GM12872 (cell line): ENCODE measurements at regions not wholly inside any gene's neighbourhood (a gene's known extent, or its start where the extent isn't known, plus 50 kb on each side); places are given as distances from the start of the nearest gene placed in this dataset.

Experiments
- TF ChIP-seq, protein P1 (sequence below): IDR thresholded peaks from 3 replicates; pipeline ENCODE4 v1.5.1; 2011; ENCODE audit warnings: low read depth, mild to moderate bottlenecking, low read length, moderate library complexity; ENCODE audit not compliant: insufficient read depth

GRCh38 chr10:124265391-124265745, 153.4 kb downstream of the OAT start:
- TF ChIP-seq, protein P1, sequence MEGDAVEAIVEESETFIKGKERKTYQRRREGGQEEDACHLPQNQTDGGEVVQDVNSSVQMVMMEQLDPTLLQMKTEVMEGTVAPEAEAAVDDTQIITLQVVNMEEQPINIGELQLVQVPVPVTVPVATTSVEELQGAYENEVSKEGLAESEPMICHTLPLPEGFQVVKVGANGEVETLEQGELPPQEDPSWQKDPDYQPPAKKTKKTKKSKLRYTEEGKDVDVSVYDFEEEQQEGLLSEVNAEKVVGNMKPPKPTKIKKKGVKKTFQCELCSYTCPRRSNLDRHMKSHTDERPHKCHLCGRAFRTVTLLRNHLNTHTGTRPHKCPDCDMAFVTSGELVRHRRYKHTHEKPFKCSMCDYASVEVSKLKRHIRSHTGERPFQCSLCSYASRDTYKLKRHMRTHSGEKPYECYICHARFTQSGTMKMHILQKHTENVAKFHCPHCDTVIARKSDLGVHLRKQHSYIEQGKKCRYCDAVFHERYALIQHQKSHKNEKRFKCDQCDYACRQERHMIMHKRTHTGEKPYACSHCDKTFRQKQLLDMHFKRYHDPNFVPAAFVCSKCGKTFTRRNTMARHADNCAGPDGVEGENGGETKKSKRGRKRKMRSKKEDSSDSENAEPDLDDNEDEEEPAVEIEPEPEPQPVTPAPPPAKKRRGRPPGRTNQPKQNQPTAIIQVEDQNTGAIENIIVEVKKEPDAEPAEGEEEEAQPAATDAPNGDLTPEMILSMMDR, result no peak

GRCh38 chr10:124264711-124265390, 153.9 kb downstream of the OAT start:
- TF ChIP-seq, protein P1, result no peak

DNA sequence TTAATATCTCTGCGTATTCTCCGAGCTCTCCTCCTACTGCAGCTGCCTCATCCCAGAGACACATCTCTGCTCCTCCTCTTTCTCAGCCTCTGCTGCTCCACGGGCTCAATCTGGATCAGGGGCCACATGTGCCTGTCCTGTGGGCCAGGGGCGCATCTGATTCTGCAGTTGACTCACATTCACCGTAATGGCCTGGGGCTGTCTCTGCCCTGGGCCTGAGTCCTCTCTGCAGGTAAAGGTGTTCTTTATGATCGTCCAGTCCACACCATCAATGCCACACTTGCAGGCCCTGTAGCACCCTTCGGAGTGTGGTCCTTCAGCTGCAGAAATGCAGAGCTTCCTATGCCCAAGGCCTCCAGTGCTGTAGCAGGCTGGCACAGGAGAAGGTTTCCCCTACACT, 154.5 kb downstream of the OAT start:
- TF ChIP-seq, protein P1, result no peak

DNA sequence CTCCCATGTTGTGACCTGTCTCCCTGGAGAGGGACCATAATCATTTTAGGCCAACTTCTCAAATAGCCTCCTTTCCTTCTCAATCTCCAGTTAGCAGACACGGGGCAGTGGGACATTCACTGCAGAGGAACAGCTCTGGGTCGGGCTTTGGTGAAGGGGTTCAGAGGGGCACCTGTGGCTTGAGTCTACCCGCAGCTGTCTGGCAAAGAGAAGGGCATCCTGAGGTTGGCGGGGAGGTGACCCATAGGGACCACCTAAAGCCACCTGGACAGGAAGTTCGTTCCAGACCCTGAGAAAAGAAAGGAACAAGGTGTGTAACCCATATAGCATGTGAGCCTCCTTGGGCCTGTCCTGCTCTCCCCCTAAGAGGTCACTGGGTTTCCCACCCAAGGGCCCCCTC, 155.0 kb downstream of the OAT start:
- TF ChIP-seq, protein P1, result no peak

GRCh38 chr10:124262971-124263370, 155.8 kb downstream of the OAT start:
- TF ChIP-seq, protein P1, result no peak

DNA sequence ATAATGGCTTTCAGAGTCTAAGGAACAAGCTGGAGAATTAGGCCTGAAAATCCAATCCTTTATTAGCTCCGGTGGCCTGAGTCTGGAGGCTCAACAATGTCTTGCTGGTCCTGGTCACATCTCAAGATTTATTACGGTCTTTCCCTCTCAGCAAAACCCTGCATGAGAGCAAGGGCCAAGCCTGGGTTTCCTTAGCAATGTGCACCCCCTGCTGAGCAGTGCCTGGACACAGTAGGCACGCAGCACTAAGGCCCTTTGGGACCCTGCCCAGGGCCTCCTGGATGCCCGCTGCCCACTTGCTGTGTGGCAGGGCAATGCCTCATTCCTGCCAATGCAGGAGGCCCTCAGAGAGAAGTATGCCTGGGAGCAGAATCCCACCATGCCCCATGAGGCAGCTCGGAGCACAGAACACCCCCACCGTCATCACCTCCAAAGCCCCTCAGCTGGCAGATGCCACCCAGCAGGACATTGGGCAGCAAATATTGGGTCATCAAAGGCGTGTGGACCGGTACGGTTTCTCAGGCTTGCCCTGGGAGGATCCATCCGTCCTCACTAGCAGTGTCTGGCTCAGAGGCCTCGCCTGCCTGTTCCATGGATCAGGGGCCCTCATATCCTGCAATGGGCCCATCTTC, 156.4 kb downstream of the OAT start:
- TF ChIP-seq, protein P1, result no peak

GRCh38 chr10:124259139-124259825, 159.4 kb downstream of the OAT start:
- TF ChIP-seq, protein P1, result peak; percentile 66
